Colonic mucosa (tissue), 4 donors: ENCODE measurements at regions not wholly inside any gene's neighbourhood (a gene's known extent, or its start where the extent isn't known, plus 50 kb on each side); places are given as distances from the start of the nearest gene placed in this dataset.
"Not testable (repeated sequence)": the region's sequence is repeated elsewhere in the genome, so short reads cannot be mapped to it uniquely, and the experiment has no call there.

Source experiments
- DNase-seq: peaks from one replicate; pipeline ENCODE4 v3.0.0-alpha.2; 2020
- H3K27ac ChIP-seq: fragments of 200-600 bp; one replicate; pipeline ENCODE4 v1.8.0; 2021
- H3K27me3 ChIP-seq: fragments of 200-600 bp; one replicate; pipeline ENCODE4 v1.8.0; 2021
- H3K36me3 ChIP-seq: fragments of 200-600 bp; one replicate; pipeline ENCODE4 v1.8.0; 2021
- H3K4me1 ChIP-seq: fragments of 200-600 bp; one replicate; pipeline ENCODE4 v1.8.0; 2021; ENCODE audit warnings: mild to moderate bottlenecking
- H3K4me3 ChIP-seq: fragments of 200-600 bp; one replicate; pipeline ENCODE4 v1.8.0; 2021
- H3K9ac ChIP-seq, 2 donors: one replicate each; pipeline ENCODE4 v1.7.0; 2013; ENCODE audit warnings: control low read depth in 2 of 2, low read depth in 2 of 2, low read length in 2 of 2
- H3K9me3 ChIP-seq: fragments of 200-600 bp; one replicate; pipeline ENCODE4 v1.8.0; 2021
- intact Hi-C: fragments of 100-400 bp; cut with DNase I; formaldehyde crosslinking; loops from one replicate; pipeline ENCODE4 v1.14.1; 2022
- TF ChIP-seq, protein P1 (sequence below): fragments of 200-600 bp; IDR thresholded peaks from one replicate; pipeline ENCODE4 v1.8.0; 2022; ENCODE audit warnings: antibody characterized with exemption, mild to moderate bottlenecking
- donor health status: healthy.
- donor health status: DM: no; HTN: no; CAD: no.
- donor health status: DM: no; HTN: no; CAD: no.

GRCh38 chr2:187617905-187618304 is 63.7 kb upstream of the TFPI start:
- Histone ChIP-seq H3K4me3 (no peak overlapping the region), H3K36me3 (no peaks in the 10 kb centered on the region), H3K27ac (no peak overlapping the region), H3K9me3 (no peaks in the 10 kb centered on the region), H3K4me1 (no peaks in the 10 kb centered on the region), H3K9ac (no peak overlapping the region), H3K27me3 (no peaks in the 10 kb centered on the region)
- TF ChIP-seq, protein P1, sequence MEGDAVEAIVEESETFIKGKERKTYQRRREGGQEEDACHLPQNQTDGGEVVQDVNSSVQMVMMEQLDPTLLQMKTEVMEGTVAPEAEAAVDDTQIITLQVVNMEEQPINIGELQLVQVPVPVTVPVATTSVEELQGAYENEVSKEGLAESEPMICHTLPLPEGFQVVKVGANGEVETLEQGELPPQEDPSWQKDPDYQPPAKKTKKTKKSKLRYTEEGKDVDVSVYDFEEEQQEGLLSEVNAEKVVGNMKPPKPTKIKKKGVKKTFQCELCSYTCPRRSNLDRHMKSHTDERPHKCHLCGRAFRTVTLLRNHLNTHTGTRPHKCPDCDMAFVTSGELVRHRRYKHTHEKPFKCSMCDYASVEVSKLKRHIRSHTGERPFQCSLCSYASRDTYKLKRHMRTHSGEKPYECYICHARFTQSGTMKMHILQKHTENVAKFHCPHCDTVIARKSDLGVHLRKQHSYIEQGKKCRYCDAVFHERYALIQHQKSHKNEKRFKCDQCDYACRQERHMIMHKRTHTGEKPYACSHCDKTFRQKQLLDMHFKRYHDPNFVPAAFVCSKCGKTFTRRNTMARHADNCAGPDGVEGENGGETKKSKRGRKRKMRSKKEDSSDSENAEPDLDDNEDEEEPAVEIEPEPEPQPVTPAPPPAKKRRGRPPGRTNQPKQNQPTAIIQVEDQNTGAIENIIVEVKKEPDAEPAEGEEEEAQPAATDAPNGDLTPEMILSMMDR: no peak
- intact Hi-C loops: no loop called here
- DNase-seq: no peak

GRCh38 chr2:187618813-187619212 is 64.6 kb upstream of the TFPI start:
- Histone ChIP-seq H3K4me1 (no peaks in the 10 kb centered on the region), H3K9me3 (no peaks in the 10 kb centered on the region), H3K36me3 (no peaks in the 10 kb centered on the region), H3K27ac (no peak overlapping the region), H3K27me3 (no peaks in the 10 kb centered on the region), H3K9ac (no peak overlapping the region), H3K4me3 (no peak overlapping the region)
- intact Hi-C loops: no loop called here
- no peak for DNase-seq
- TF ChIP-seq, protein P1: no peak

DNA sequence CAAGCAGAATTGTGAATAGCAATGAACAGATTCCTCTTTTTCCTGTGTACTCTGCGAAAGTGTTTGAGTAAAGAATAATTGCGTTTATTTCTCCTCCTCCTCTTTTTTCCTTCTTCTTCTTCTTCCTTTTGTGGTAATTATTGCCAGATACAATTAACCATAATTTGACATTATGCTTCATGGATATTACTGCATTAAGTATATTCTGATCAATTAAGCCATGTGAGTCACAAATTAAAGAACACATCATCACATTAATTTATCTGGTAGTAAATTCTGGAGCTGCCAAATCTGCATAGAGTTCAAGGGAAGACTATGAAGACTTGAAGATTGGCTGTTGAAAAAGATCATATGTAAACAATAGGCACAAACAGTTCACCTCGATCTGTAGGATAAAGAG is 72.9 kb upstream of the TFPI start:
- no peaks in the 10 kb centered on the region for H3K27me3 ChIP-seq
- H3K36me3 ChIP-seq: no peaks in the 10 kb centered on the region
- no peaks in the 10 kb centered on the region for H3K9me3 ChIP-seq
- no peaks in the 10 kb centered on the region for H3K4me1 ChIP-seq
- TF ChIP-seq, protein P1: no peak
- no peak overlapping the region for H3K27ac ChIP-seq
- intact Hi-C loops: no loop called here
- H3K4me3 ChIP-seq: no peak overlapping the region
- DNase-seq: no peak
- H3K9ac ChIP-seq: no peak overlapping the region

DNA sequence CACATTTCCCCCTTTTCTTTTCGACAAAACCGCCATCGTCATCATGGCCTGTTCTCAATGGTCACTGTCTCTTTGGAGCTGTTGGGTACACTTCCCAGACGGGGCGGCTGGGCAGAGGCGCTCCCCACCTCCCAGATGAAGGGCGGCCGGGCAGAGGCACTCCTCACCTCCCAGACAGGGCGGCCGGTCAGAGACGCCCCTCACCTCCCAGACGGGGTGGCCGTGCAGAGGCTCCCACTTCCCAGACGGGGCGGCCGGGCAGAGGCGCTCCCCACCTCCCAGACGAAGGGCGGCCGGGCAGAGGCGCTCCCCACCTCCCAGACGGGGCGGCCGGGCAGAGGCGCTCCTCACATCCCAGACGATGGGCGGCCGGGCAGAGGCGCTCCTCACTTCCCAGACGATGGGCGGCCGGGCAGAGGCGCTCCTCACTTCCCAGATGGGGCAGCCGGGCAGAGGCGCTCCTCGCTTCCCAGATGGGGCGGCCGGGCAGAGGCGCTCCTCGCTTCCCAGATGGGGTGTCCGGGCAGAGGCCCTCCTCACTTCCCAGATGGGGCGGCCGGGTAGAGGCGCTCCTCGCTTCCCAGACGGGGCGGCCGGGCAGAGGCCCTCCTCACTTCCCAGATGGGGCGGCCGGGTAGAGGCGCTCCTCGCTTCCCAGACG is 82.6 kb upstream of the TFPI start:
- H3K27ac ChIP-seq, H3K9me3 ChIP-seq, H3K4me1 ChIP-seq, H3K27me3 ChIP-seq, H3K9ac ChIP-seq, H3K36me3 ChIP-seq, intact Hi-C loops, DNase-seq, H3K4me3 ChIP-seq: not testable (repeated sequence)

DNA sequence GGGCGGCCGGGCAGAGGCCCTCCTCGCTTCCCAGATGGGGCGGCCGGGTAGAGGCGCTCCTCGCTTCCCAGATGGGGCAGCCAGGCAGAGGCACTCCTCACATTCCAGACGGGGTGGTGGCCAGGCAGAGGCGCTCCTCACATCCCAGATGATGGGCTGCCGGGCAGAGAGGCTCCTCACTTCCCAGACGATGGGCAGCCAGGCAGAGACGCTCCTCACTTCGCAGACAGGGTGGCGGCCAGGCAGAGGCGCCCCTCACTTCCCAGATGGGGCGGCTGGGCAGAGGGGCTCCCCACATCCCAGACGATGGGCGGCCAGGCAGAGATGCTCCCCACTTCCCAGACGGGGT is 83.1 kb upstream of the TFPI start:
- H3K27ac ChIP-seq, H3K36me3 ChIP-seq: not testable (repeated sequence)

DNA sequence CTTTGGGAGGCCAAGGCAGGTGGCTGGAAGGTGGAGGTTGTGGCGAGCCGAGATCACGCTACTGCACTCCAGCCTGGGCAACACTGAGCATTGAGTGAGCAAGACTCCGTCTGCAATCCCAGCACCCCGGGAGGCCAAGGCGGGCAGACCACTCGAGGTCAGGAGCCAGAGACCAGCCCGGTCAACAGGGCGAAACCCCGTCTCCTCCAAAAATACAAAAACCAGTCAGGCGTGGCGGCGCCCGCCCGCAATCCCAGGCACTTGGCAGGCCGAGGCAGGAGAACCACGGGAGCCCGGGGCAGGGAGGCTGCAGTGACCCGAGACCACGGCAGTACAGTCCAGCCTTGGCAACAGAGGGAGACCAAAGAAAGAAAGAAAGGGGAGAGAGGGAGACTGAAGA is 83.5 kb upstream of the TFPI start:
- H3K9me3 ChIP-seq, intact Hi-C loops, H3K4me3 ChIP-seq, H3K4me1 ChIP-seq, H3K27ac ChIP-seq, H3K27me3 ChIP-seq, DNase-seq, H3K9ac ChIP-seq, H3K36me3 ChIP-seq: not testable (repeated sequence)

More for the DNA sequence above, 83.1 kb upstream of the TFPI start:
- H3K4me3 ChIP-seq, DNase-seq, H3K9me3 ChIP-seq, H3K9ac ChIP-seq, H3K4me1 ChIP-seq, intact Hi-C loops, H3K27me3 ChIP-seq: not testable (repeated sequence)

- H3K9ac ChIP-seq: no peak overlapping the region
- intact Hi-C loops: no loop called here
Measured at GRCh38 chr2:187638840-187639239, 84.6 kb upstream of the TFPI start.

More at GRCh38 chr2:187638840-187639239, 84.6 kb upstream of the TFPI start:
- no peaks in the 10 kb centered on the region for H3K4me1 ChIP-seq
- H3K4me3 ChIP-seq: no peak overlapping the region
- H3K27me3 ChIP-seq: no peaks in the 10 kb centered on the region
- H3K36me3 ChIP-seq: no peaks in the 10 kb centered on the region
- no peaks in the 10 kb centered on the region for H3K9me3 ChIP-seq
- H3K27ac ChIP-seq: no peak overlapping the region
- TF ChIP-seq, protein P1: no peak
- no peak for DNase-seq
